Iris pigment epithelial cell (primary cell): ENCODE measurements at regions not wholly inside any gene's neighbourhood (a gene's known extent, or its start where the extent isn't known, plus 50 kb on each side); places are given as distances from the start of the nearest gene placed in this dataset.

Source experiments
- DNase-seq: peaks from one replicate; pipeline ENCODE4 v3.0.0-alpha.2; 2011; ENCODE audit warnings: low read depth

DNA sequence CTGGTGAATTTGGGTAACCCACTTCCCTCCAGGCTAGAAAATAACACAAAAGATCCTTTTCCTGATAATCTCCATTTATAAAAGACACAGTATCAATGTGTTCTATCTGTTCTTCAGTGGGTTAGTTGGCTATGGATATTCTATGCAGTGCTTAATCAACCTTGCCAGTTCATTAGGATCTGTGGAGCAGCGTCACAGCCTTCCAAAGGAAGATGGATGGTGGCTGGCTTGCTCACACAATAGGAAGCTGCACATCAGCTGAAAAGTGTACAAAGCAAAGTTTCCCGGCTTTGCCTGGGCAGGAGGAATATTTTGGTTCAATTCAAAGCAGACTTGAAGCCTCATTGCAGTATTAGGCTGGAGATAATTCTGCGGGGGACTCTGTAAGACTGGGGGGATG, 70.3 kb upstream of the CA10 start:
- no peak for DNase-seq

GRCh38 chr17:52227926-52228325, 69.4 kb upstream of the CA10 start:
- DNase-seq = no peak

GRCh38 chr17:52213451-52213850, 54.9 kb upstream of the CA10 start:
- no peak for DNase-seq

DNA sequence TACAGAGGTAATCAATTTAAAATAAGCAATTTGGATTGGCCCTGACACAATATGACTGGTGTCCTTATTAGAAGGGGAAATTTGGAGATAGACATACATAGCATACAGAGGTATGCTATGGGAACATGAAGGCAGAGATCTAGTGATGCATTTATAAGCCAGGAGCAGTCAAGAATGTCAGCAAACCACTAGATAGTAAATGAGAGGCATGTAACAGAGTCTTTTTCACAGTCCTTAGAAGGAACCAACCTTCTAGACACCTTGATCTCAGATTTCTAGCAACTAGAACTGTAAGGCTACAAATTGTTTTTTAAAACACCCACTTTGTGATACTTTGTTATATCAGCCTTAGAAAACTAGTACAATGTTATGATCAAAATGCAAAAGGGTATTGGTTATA, 54.3 kb upstream of the CA10 start:
- DNase-seq = no peak

DNA sequence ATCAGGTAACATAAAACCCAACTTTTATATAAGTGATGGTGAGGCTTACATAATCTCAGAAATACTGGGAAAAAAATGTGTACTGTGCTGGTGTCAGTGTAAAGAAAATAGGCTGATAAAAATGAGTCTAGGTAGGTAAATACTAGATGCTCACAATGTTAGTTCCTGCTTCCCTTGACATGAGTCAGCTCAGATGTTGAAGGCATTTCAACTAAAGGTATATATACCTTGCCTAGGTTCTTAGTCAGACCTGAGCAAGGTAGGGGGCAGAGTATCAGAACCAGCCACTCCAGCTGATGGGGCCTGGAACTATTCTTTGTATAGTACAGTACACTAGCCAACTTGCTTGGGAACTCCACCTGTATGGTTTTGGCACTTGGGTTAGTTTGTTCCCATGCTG, 51.0 kb upstream of the CA10 start:
- no peak for DNase-seq
